Hindlimb muscle (tissue), 1 donor: ENCODE measurements at regions not wholly inside any gene's neighbourhood (a gene's known extent, or its start where the extent isn't known, plus 50 kb on each side); places are given as distances from the start of the nearest gene placed in this dataset.

ENCODE experiments used
- DNase-seq: peaks from one replicate; pipeline ENCODE4 v3.0.0-alpha.2; 2013

DNA sequence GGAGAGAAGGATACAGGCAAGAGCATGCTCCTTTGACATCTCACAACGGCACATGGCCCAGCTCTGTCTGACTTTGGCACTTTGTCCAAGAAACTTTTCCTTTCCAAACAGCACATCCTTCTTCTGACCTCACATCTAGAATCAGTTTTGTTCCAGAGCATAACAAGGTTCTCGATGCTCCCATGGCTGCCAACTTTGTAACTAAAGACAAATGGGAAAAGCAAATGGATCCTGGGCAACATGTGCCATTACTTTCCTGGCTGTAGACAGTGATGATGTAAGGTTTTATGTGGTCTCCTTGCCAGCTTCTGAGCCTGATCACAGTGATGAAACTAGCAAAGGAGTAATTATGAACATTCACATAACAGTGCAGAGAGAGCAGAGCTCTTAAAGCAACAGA, 171.8 kb upstream of the C1orf87 start:
- peak; percentile 64 for DNase-seq

- no peak for DNase-seq
These were observed 171.3 kb upstream of the C1orf87 start for GRCh38 chr1:60244906-60245305.

DNA sequence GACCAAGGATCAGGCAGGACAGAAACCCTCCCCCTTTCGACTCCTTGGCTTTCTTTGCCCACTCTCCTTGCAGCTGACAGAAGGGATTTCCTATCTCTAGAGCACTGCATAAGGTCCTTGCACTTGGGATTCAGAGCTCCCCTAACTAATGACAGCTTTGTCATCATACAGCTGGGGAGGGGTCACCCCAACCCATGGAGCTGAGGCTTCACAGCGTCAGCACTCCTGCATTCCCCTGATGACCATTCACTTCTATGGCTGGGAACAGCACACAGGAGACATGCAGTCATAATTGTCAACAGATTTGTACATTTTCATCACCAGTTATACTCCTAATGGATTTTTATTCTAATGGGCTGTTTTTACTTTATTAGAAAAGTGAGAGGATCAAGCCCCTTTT, 161.7 kb upstream of the C1orf87 start:
- DNase-seq = no peak

- DNase-seq = no peak
These were observed 161.2 kb upstream of the C1orf87 start for GRCh38 chr1:60234776-60235175.

- DNase-seq = no peak
These were observed 156.3 kb upstream of the C1orf87 start for GRCh38 chr1:60229821-60230220.

DNA sequence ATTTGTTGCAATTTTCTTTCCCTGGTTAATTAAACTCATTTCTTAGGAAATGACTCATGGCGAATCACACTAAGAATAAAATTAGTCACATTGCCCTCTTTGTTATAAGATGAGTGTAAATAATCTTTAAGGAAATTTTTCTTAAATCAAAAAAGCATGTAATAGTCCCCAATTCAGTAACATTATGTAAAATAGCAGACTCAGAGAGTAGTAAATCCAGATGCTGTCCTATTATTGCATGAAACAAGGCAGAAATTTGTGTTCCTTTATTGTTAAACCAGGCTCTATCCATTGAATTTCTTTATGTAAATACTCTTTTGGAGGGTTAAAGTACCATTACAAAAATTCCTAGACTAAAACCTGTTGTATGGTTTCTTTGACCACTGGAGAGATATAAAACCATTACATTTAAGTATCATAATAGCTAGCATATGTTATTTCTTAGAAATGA, 154.5 kb upstream of the C1orf87 start:
- DNase-seq = no peak

GRCh38 chr1:60227601-60228000, 154.0 kb upstream of the C1orf87 start:
- DNase-seq = no peak

- DNase-seq = no peak
These were observed 151.9 kb upstream of the C1orf87 start for GRCh38 chr1:60225486-60225885.

GRCh38 chr1:60224523-60224922, 151.0 kb upstream of the C1orf87 start:
- DNase-seq = no peak

GRCh38 chr1:60223158-60223557, 149.6 kb upstream of the C1orf87 start:
- no peak for DNase-seq

DNA sequence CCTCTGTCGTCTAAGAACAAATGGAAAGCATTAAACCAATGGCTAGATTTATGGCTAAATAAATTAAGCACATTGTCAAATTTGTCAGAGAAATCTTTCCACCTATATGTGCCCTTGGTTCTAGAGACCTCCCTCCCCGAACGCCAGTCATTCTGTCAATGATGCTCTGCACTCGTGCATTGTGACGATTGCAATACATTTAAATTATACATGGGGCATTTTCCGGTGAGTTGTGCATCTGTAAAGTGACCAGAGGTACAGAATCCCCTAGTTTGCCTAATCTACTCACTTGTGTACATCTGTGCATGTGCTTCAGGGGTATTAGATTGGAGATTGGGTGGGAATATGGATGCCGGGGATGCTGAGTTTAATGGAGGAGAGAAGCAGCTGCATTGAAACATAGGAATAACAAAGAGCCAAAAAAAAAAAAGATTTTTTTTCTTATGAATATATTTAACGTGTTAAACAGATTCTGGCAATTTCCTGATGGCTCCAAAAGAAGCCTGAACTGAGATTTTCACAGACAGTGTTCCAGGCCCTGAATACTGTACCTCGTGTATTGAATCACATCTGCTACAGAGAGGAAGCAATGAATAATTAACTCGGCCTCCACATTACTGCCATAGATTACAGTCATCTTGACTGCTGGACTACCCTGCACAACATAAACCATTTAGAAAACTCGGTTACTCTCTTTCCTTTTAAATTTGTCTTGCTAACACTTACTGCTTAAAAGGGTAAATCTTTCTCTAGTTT, 149.0 kb upstream of the C1orf87 start:
- DNase-seq = no peak

GRCh38 chr1:60213253-60213652, 139.7 kb upstream of the C1orf87 start:
- DNase-seq = no peak

GRCh38 chr1:60196026-60196425, 122.5 kb upstream of the C1orf87 start:
- no peak for DNase-seq

DNA sequence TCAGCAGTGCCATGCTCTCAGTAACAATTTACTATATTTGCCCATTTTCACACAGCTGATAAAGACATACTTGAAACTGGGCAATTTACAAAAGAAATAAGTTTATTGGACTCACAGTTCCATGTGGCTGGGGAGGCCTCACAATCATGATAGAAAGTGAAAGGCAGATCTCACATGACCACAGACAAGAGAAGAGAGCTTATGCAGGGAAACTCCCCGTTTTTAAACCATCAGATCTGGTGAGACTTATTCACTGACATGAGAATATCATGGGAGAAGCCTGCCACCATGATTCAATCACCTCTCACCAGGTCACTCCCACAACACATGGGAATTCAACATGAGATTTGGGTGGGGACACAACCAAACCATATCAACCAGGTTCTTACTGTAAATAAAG, 112.1 kb upstream of the C1orf87 start:
- no peak for DNase-seq

DNA sequence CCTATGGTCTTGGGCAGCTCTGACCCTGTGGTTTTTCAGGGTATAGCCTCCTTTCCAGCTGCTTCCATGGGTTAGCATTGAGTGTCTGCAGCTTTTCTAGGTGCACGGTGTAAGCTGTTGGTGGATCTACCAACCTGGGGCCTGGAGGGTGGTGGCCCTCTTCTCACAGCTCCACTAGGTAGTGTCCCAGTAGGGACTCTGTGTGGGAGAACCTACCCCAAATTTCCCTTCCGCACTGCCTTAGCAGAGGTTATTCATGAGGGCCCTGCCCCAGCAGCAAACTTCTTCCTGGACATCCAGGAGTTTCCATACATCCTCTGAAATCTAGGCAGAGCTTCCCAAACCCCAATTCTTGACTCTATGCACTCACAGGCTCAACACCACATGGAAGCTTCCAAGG, 111.0 kb upstream of the C1orf87 start:
- DNase-seq = no peak

- DNase-seq = no peak
These were observed 100.3 kb upstream of the C1orf87 start for GRCh38 chr1:60173729-60174505.

- no peak for DNase-seq
These were observed 99.4 kb upstream of the C1orf87 start for GRCh38 chr1:60173006-60173405.

- DNase-seq = no peak
These were observed 98.2 kb upstream of the C1orf87 start for GRCh38 chr1:60171801-60172200.

DNA sequence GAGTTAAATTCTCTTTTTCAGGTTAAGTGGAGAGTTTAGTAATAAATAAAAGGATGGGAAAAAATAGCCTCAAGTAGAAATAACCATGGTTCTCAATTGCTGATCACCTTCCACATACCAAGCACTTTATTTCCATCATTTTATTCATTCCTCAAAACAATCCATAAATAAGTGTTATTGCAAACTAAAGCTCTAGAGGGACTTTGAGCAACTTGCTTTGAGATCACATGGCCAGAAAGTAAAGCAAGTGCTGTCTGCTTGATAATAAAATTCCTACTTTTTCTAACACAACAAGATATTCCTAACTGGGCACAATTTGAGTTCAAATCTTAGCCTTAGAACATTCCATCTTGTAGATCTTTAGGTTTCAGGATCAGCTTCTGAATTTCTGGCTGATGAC, 97.1 kb upstream of the C1orf87 start:
- no peak for DNase-seq

GRCh38 chr1:60169206-60169605, 95.6 kb upstream of the C1orf87 start:
- no peak for DNase-seq

- DNase-seq = no peak
These were observed 89.4 kb upstream of the C1orf87 start for GRCh38 chr1:60162936-60163335.

DNA sequence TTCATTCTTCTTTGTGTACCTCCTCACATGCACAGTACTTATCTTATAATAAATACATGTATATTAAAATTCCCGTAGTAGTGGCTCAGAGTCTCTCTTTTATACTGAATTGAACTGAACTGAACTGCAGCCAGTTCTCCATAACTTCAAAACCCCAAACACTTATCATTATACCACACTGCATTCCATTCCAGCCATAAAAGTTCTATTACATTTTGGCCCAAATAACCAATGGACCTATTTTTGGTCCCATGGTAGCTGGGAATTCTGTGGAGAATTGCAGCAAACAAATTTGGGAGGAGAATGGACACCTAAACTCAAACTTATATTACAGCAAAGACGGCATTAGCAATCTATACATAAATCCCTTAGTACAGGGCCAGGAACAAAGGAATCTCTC, 86.6 kb upstream of the C1orf87 start:
- DNase-seq = no peak

DNA sequence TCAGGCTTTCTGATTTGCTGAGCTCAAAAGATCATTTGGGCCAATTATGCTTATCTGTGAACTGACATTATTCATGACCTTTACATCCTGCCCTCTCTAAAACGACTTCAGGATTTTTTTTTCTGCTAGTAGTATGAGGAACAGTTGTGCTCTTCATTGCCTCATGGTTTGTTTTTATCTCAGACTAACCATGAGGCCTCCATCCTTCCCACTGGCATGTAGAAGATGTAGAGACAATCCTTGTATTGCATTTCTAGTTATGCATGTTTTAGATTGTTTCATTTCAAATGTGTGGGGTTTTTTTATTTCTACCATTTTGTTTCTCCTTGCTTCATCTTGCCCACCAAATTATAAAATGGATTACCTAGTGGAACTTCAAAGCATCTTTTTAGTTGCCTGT, 82.8 kb upstream of the C1orf87 start:
- no peak for DNase-seq

DNA sequence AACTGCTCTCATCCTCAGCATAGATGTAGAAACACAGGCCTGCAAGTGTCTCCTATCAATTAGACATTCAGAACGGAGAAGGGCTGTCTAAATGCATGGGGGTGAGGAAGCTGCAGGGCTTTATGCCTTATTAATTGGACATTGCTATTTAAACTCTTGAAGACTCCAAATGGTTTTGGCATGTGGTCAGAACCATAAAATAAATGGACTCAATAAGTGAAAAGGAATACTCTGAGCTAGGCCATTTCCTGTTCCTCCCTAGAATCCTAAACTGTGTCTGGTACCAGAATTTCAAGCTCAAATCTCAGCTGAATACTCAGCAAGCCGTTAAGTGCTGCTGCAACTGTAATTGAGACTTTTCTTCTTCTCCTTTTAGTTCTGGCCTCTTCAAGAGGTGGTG, 80.4 kb upstream of the C1orf87 start:
- no peak for DNase-seq
